HepG2 (cell line): ENCODE measurements at regions not wholly inside any gene's neighbourhood (a gene's known extent, or its start where the extent isn't known, plus 50 kb on each side); places are given as distances from the start of the nearest gene placed in this dataset.

Source experiments
- ATAC-seq: fragments of 200-7000 bp; cut with Tn5 transposase; 3 replicates; pipeline ENCODE4 v1.9.1; 2020; ENCODE audit warnings: mild to moderate bottlenecking, moderate library complexity
- BruUV-seq: library from RNA; stranded (reverse); fragments of 400-500 nt; replicated peaks from 2 replicates; lab custom pipeline; 2021; lab: Mats Ljungman, UMichigan
- CTCF ChIA-PET: fragments of 300-600 bp; formaldehyde crosslinking; extraction: SDS; loops from one replicate; lab custom pipeline; 2021; ENCODE audit warnings: low total read pairs, inconsistent platforms, low intra/inter-chr PET ratio; lab: Yijun Ruan, JAX
- POLR2A ChIA-PET: fragments of 350-600 bp; sonication (Branson Sonifier 250); formaldehyde crosslinking; loops from one replicate; lab custom pipeline; 2020; ENCODE audit warnings: antibody characterized with exemption, inconsistent platforms; lab: Yijun Ruan, JAX
- DNase-seq: peaks from one replicate; pipeline ENCODE4 v3.0.0-alpha.2; 2015; ENCODE audit warnings: low spot score
- FAIRE-seq: peaks from 3 replicates; lab custom pipeline; 2011; peaks lifted over from hg19 to GRCh38; lab: Jason Lieb, UNC
- H2AFZ ChIP-seq: one replicate; pipeline ENCODE4 v1.6.1; 2011; ENCODE audit warnings: low read length, inconsistent platforms
- H3K27ac ChIP-seq: fragments of 300-600 bp; 3 replicates; pipeline ENCODE4 v1.8.0; 2011; ENCODE audit warnings: mixed run types, mild to moderate bottlenecking, mixed read lengths, low read length, inconsistent platforms; ENCODE audit not compliant: insufficient read depth; ENCODE audit errors: extremely low read length
- H3K27me3 ChIP-seq, 2 experiments: fragments of 200-600 bp in 1 of 2; 2 replicates in 1 of 2; 3 replicates in 1 of 2; pipeline versions ENCODE4 v1.6.0 to v1.8.0; 2011; ENCODE audit warnings: low read length in 2 of 2, mild to moderate bottlenecking in 2 of 2, moderate library complexity in 2 of 2, inconsistent platforms in 1 of 2; ENCODE audit not compliant: insufficient read depth in 2 of 2, control insufficient read depth in 1 of 2
- H3K36me3 ChIP-seq, 2 experiments: fragments of 200-600 bp in 1 of 2; replicated peaks in 1 of 2; 2 replicates in 1 of 2; 3 replicates in 1 of 2; pipeline versions ENCODE4 v1.5.1 to v1.8.0; 2011; ENCODE audit warnings: low read length in 2 of 2, inconsistent platforms in 1 of 2; ENCODE audit not compliant: insufficient read depth in 2 of 2, control insufficient read depth in 1 of 2
- H3K4me1 ChIP-seq: 2 replicates; pipeline ENCODE4 v1.5.1; 2012; ENCODE audit warnings: low read length, inconsistent platforms; ENCODE audit not compliant: insufficient read depth
- H3K4me2 ChIP-seq: 2 replicates; pipeline ENCODE4 v1.6.0; 2011; ENCODE audit warnings: low read depth, low read length, inconsistent platforms
- H3K4me3 ChIP-seq, 3 experiments: fragments of 200-600 bp in 1 of 3; sonication (generic), shearing (Covaris generic) in 1 of 3; replicated peaks in 1 of 3; 2 replicates each; pipeline ENCODE4 v1.5.1; 2011 to 2016; ENCODE audit warnings: low read length in 3 of 3, inconsistent platforms in 2 of 3, low read depth in 2 of 3, mild to moderate bottlenecking in 2 of 3, control low read depth in 1 of 3, mixed read lengths in 1 of 3; ENCODE audit not compliant: insufficient read depth in 1 of 3
- H3K79me2 ChIP-seq: one replicate; pipeline ENCODE4 v1.6.1; 2011; ENCODE audit warnings: low read length, inconsistent platforms; ENCODE audit not compliant: insufficient read depth
- H3K9ac ChIP-seq: 2 replicates; pipeline ENCODE4 v1.6.0; 2011; ENCODE audit warnings: mild to moderate bottlenecking, low read depth, low read length, inconsistent platforms; ENCODE audit not compliant: insufficient read depth
- H3K9me3 ChIP-seq: 2 replicates; pipeline ENCODE4 v1.5.1; 2012; ENCODE audit warnings: mild to moderate bottlenecking, low read length
- H4K20me1 ChIP-seq: 2 replicates; pipeline ENCODE4 v1.6.0; 2011; ENCODE audit warnings: inconsistent platforms, mild to moderate bottlenecking, low read length, moderate library complexity; ENCODE audit not compliant: insufficient read depth
- HDAC1 ChIP-seq: sonication (generic); formaldehyde crosslinking; IDR thresholded peaks from 2 replicates; pipeline ENCODE4 v1.5.1; 2020; ENCODE audit warnings: mild to moderate bottlenecking, missing genetic modification reagents
- MXI1 ChIP-seq: IDR thresholded peaks from 3 replicates; pipeline ENCODE4 v1.6.1; 2012; ENCODE audit warnings: low read depth, low read length, inconsistent platforms, borderline replicate concordance
- NFATC3 ChIP-seq: sonication (generic); formaldehyde crosslinking; IDR thresholded peaks from 2 replicates; pipeline ENCODE4 v1.5.1; 2020; ENCODE audit warnings: mild to moderate bottlenecking, missing genetic modification reagents
- TAF1 ChIP-seq: sonication (generic); formaldehyde crosslinking; IDR thresholded peaks from 2 replicates; pipeline ENCODE4 v1.4.0; 2020; ENCODE audit warnings: missing genetic modification reagents
- ZMAT3 ChIP-seq: sonication (generic); formaldehyde crosslinking; conservative IDR thresholded peaks from 2 replicates; pipeline ENCODE4 v1.7.0; 2021; ENCODE audit warnings: missing genetic modification reagents
- ZNF782 ChIP-seq: sonication (generic); formaldehyde crosslinking; IDR thresholded peaks from 2 replicates; pipeline ENCODE4 v1.4.0; 2020; ENCODE audit warnings: missing genetic modification reagents, mild to moderate bottlenecking, borderline replicate concordance
- WGBS: methylation state at CpG from one replicate; pipeline ENCODE4 v1.1.6; 2017; ENCODE audit warnings: low lambda C conversion rate; 5-methylcytosine and 5-hydroxymethylcytosine counted together
- in situ Hi-C: cut with HindIII; loops from 2 replicates; pipeline ENCODE4 v1.10.0; 2017; ENCODE audit warnings: low pct_unique_long_range_greater_than_20kb; ENCODE audit not compliant: extremely low pct_ligation_motif_present
- intact Hi-C: fragments of 100-400 bp; cut with micrococcal nuclease; formaldehyde crosslinking; loops from one replicate; pipeline ENCODE4 v1.10.0; 2022; ENCODE audit not compliant: unreplicated experiment

DNA sequence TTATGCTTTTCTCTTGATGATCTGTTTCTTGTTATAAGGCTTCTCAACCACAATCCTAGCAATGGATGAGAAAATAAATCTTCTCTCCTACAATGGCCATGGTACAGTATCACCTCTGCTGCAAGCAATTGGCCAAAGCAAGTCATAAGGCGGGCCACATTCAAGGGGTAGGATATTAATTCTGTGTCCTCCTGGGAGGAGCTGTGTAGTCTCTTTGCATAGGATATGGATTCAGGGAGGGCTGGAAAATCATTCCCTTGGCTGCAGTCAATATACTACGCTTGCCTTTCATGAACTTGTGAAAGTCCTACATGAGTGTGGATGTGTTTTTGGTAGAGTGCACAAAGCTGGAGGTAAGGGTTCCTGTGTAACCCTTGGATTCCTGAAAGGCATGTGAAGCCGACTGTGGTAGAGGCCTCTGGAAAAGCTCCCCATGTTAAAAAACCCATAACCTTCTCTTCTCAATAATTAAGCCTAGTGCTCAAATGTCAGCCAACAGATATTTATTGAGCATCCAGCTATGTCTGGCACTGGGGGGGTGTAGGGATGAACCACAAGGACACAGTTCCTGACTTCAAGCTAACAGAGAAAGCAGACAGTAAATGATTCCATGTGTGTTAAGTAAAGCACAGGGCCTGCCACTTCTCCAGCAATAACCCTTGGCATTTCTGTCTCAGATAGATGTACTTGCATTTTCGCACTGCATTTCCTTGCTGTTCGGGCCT, 147.6 kb upstream of the HS3ST3A1 start:
- 15% methylated on average over 4 of the region's 5 CpGs for WGBS
- ATAC-seq: no peak
- no peak for TF ChIP-seq TAF1 (CRISPR knock-in tag)
- Histone ChIP-seq H3K9ac (no peak overlapping the region), H2AFZ (no peak overlapping the region), H3K36me3 (no peaks in the 10 kb centered on the region), H3K79me2 (no peaks in the 10 kb centered on the region), H3K4me2 (no peak overlapping the region), H4K20me1 (no peaks in the 10 kb centered on the region), H3K4me1 (no peaks in the 10 kb centered on the region), H3K27me3 (peaks cover 0 to 10% of the 10 kb centered on the region in 2 experiments; a peak in 2 of 5 replicates), H3K4me3 (no peak overlapping the region), H3K9me3 (no peaks in the 10 kb centered on the region), H3K27ac (no peak overlapping the region)
- intact Hi-C loops: no loop called here
- ChIA-PET CTCF (no interaction called here), POLR2A (no interaction called here)
- no TSS peak for BruUV-seq
- no peak for DNase-seq
- in situ Hi-C loops: no loop called here
- no peak for FAIRE-seq

DNA sequence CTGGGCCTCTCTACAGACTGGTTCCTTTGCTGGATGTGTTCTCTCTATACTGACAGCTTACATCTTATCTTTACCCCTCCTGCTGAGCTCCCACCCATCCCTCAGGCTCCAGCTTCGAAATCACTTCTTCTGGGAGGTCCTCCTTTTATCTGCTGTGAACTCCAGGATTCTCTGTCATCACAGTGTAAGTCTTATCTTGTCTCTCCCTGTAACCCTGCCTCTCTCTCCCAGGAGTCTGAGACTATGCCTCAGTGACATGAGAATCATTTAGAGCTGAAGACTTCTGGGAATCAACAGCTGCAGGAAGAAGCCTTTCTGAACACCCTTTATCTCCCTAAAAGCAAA, 148.1 kb upstream of the HS3ST3A1 start:
- no peak overlapping the region for H2AFZ ChIP-seq
- POLR2A ChIA-PET: no interaction called here
- no peak overlapping the region for H3K9ac ChIP-seq
- H3K27ac ChIP-seq: no peak overlapping the region
- FAIRE-seq (no peak), ATAC-seq (no peak), DNase-seq (no peak)
- H4K20me1 ChIP-seq: no peaks in the 10 kb centered on the region
- H3K79me2 ChIP-seq: no peaks in the 10 kb centered on the region
- CTCF ChIA-PET: no interaction called here
- in situ Hi-C loops (no loop called here), intact Hi-C loops (no loop called here)
- H3K27me3 ChIP-seq: peaks cover 0 to 10% of the 10 kb centered on the region in 2 experiments; a peak in 2 of 5 replicates
- WGBS: 0% methylated on average over 1 of the region's 1 CpG
- H3K9me3 ChIP-seq: no peaks in the 10 kb centered on the region
- no TSS peak for BruUV-seq
- H3K4me3 ChIP-seq: no peak overlapping the region
- H3K4me1 ChIP-seq: no peaks in the 10 kb centered on the region
- no peak overlapping the region for H3K4me2 ChIP-seq
- TF ChIP-seq MXI1 (no peak), ZNF782 (no peak), NFATC3 (CRISPR knock-in tag) (no peak), HDAC1 (CRISPR knock-in tag) (no peak), ZMAT3 (CRISPR knock-in tag) (no peak)
- H3K36me3 ChIP-seq: no peaks in the 10 kb centered on the region
